ENCODE measurements at regions not wholly inside any gene's neighbourhood (a gene's known extent, or its start where the extent isn't known, plus 50 kb on each side); places are given as distances from the start of the nearest gene placed in this dataset.

- no peaks in the 10 kb centered on the region for H3K27me3 ChIP-seq (ENCODE audit: control insufficient read depth, insufficient read depth, low read length)
- TF ChIP-seq, protein P1, sequence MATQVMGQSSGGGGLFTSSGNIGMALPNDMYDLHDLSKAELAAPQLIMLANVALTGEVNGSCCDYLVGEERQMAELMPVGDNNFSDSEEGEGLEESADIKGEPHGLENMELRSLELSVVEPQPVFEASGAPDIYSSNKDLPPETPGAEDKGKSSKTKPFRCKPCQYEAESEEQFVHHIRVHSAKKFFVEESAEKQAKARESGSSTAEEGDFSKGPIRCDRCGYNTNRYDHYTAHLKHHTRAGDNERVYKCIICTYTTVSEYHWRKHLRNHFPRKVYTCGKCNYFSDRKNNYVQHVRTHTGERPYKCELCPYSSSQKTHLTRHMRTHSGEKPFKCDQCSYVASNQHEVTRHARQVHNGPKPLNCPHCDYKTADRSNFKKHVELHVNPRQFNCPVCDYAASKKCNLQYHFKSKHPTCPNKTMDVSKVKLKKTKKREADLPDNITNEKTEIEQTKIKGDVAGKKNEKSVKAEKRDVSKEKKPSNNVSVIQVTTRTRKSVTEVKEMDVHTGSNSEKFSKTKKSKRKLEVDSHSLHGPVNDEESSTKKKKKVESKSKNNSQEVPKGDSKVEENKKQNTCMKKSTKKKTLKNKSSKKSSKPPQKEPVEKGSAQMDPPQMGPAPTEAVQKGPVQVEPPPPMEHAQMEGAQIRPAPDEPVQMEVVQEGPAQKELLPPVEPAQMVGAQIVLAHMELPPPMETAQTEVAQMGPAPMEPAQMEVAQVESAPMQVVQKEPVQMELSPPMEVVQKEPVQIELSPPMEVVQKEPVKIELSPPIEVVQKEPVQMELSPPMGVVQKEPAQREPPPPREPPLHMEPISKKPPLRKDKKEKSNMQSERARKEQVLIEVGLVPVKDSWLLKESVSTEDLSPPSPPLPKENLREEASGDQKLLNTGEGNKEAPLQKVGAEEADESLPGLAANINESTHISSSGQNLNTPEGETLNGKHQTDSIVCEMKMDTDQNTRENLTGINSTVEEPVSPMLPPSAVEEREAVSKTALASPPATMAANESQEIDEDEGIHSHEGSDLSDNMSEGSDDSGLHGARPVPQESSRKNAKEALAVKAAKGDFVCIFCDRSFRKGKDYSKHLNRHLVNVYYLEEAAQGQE (IDR thresholded peaks at IDR 0.05; ENCODE audit: insufficient read depth in 1 of 2, low read depth in 2 of 2, low read length in 1 of 2): no peak
- no peak for TF ChIP-seq POLR2AphosphoS5 (IDR thresholded peaks at IDR 0.05; ENCODE audit: low read depth, low read length)
- no peak for TF ChIP-seq CTCF (IDR thresholded peaks at IDR 0.05)
- no peak for TF ChIP-seq TCF7L2 (IDR thresholded peaks at IDR 0.05; ENCODE audit: low read depth, low read length)
- no peak for TF ChIP-seq SIN3A (IDR thresholded peaks at IDR 0.05; ENCODE audit: borderline replicate concordance, insufficient read depth, low read depth, low read length)
- no peaks in the 10 kb centered on the region for H3K36me3 ChIP-seq (ENCODE audit: control insufficient read depth, insufficient read depth, low read length)
- DNase-seq (ENCODE audit: low read depth, low spot score) (no peak), ATAC-seq (no peak)
- ChIA-PET POLR2A (no interaction called here), CTCF (no interaction called here)
- intact Hi-C loops (cut with micrococcal nuclease; ENCODE audit: unreplicated experiment) (loop anchor here (5.0 kb wide), 1 partner anchor 106 kb away; no protein-coding TSS in a partner anchor), in situ Hi-C loops (cut with HindIII; ENCODE audit: low pct_unique_long_range_greater_than_20kb, low sequenced_read_pairs) (no loop called here)
- no peaks in the 10 kb centered on the region for H3K9me3 ChIP-seq (ENCODE audit: control insufficient read depth, insufficient read depth, low read depth, low read length)
- no TSS peak for BruUV-seq (replicated peaks)
- peaks cover 14% of the 10 kb centered on the region for H3K4me1 ChIP-seq (ENCODE audit: control insufficient read depth, insufficient read depth, low read length)
- H3K27ac ChIP-seq (ENCODE audit: low read length): peak overlapping the region; percentile 26; the same call in 1 of the 2 replicates
- H3K4me3 ChIP-seq (ENCODE audit: low read depth in 2 of 2, low read length in 2 of 2): no peak overlapping the region
Observed at GRCh38 chr3:195001261-195001660, 269.7 kb downstream of the XXYLT1 start.

DNA sequence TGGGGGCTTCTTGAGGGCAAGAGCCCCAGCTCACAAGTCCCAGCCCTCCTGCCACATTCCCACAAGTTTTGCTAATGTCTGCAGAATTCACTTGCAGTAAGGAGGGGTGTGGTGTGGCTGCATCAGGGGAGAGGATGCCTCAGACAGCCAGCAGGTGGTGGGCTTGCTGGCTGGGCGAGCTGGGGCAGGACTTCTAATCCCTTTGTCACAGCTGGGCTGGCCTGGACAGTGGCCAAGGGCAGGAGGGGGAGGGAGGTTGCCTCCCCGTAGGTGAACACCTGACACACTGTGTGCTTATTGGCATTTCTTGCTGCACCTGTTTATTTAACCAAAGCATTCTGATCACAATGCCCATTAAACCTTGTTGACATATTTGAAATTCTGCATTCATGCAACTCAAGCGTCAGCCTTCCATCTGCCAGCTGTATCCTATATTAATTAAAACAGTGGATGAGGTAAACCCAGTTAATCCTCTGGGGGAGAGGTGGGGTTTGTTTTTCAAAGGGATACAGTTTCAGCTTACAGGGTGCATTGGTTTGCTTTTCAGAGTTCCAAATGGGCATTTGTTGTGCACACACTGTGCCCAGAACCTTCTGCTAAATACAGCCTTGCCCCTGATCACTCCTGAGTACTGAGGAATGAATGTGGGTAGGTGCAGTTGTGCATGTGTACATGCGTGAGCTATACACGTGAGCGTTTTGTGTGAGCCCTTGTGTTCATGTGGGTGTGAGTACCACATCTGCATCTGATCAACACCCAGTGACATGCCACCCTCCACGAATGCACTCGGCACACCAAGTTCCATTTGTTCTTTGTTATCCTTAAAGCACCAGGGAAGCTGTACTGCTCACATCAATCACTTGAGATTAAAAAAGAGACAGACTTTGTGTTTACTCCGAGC lies 268.7 kb downstream of the XXYLT1 start:
- ChIA-PET POLR2A (no interaction called here), CTCF (interaction anchor here (0.7 kb wide), 1 partner anchor 102 kb away, joined by 5 read pairs; no protein-coding TSS in a partner anchor)
- no peaks in the 10 kb centered on the region for H3K9me3 ChIP-seq (ENCODE audit: control insufficient read depth, insufficient read depth, low read depth, low read length)
- intact Hi-C loops (cut with micrococcal nuclease; ENCODE audit: unreplicated experiment) (loop anchor here (5.0 kb wide), 1 partner anchor 105 kb away; no protein-coding TSS in a partner anchor), in situ Hi-C loops (cut with HindIII; ENCODE audit: low pct_unique_long_range_greater_than_20kb, low sequenced_read_pairs) (no loop called here)
- peaks cover 14% of the 10 kb centered on the region for H3K4me1 ChIP-seq (ENCODE audit: control insufficient read depth, insufficient read depth, low read length)
- TF ChIP-seq POLR2AphosphoS5 (IDR thresholded peaks at IDR 0.05; ENCODE audit: low read depth, low read length): peak; percentile 24; the same call in 1 of the 2 replicates
- TF ChIP-seq, protein P1 (IDR thresholded peaks at IDR 0.05; ENCODE audit: insufficient read depth in 1 of 2, low read depth in 2 of 2, low read length in 1 of 2): no peak
- TF ChIP-seq CTCF (IDR thresholded peaks at IDR 0.05): peak; percentile 79; the same call in 1 of the 2 replicates
- peak; percentile 67; the same call in 1 of the 2 replicates for TF ChIP-seq TCF7L2 (IDR thresholded peaks at IDR 0.05; ENCODE audit: low read depth, low read length)
- no peak for TF ChIP-seq SIN3A (IDR thresholded peaks at IDR 0.05; ENCODE audit: borderline replicate concordance, insufficient read depth, low read depth, low read length)
- DNase-seq (ENCODE audit: low read depth, low spot score) (peak; percentile 39), ATAC-seq (peak; percentile 85)
- no peak overlapping the region for H3K4me3 ChIP-seq (ENCODE audit: low read depth in 2 of 2, low read length in 2 of 2)
- H3K27ac ChIP-seq (ENCODE audit: low read length): peak overlapping the region; percentile 81
- no peaks in the 10 kb centered on the region for H3K27me3 ChIP-seq (ENCODE audit: control insufficient read depth, insufficient read depth, low read length)
- no peaks in the 10 kb centered on the region for H3K36me3 ChIP-seq (ENCODE audit: control insufficient read depth, insufficient read depth, low read length)
- BruUV-seq (replicated peaks): no TSS peak

Measured in Panc1 (cell line).